Adrenal gland (tissue), 9 donors: ENCODE measurements at regions not wholly inside any gene's neighbourhood (a gene's known extent, or its start where the extent isn't known, plus 50 kb on each side); places are given as distances from the start of the nearest gene placed in this dataset.

ENCODE experiments used
- DNase-seq, 7 donors: peaks; one replicate each; pipeline ENCODE4 v3.0.0-alpha.2; 2019 to 2020
- H3K27ac ChIP-seq, 5 donors: fragments of 200-600 bp; sonication (generic) in 4 of 5; 1 replicate in 3 of 5; 2 replicates in 2 of 5; pipeline versions ENCODE4 v1.5.1 to v1.8.0; 2016 to 2020; ENCODE audit warnings: mild to moderate bottlenecking in 1 of 5
- H3K27me3 ChIP-seq: fragments of 200-600 bp; 2 replicates; pipeline ENCODE4 v1.8.0; 2021
- H3K36me3 ChIP-seq, 2 donors: fragments of 200-600 bp; replicated peaks in 1 of 2; 1 replicate in 1 of 2; 2 replicates in 1 of 2; pipeline versions ENCODE4 v1.5.1 to v1.8.0; 2018 to 2022
- H3K4me1 ChIP-seq, 2 donors: fragments of 200-600 bp; replicated peaks in 1 of 2; 1 replicate in 1 of 2; 2 replicates in 1 of 2; pipeline versions ENCODE4 v1.5.1 to v1.8.0; 2018 to 2021
- H3K4me3 ChIP-seq, 4 donors: fragments of 200-600 bp; sonication (generic) in 3 of 4; one replicate each; pipeline ENCODE4 v1.5.1; 2016 to 2018
- H3K9me3 ChIP-seq, 3 donors: fragments of 200-600 bp; sonication (generic) in 1 of 3; replicated peaks in 1 of 3; 1 replicate in 2 of 3; 2 replicates in 1 of 3; pipeline versions ENCODE4 v1.5.1 to v1.8.0; 2016 to 2021
- POLR2A ChIP-seq, 2 donors: fragments of 450-650 bp; IDR thresholded peaks; one replicate each; pipeline ENCODE4 v1.6.1; 2017; ENCODE audit warnings: antibody characterized with exemption in 2 of 2, mild to moderate bottlenecking in 2 of 2, moderate library complexity in 1 of 2
- WGBS, 4 donors: extraction: QIAGEN DNeasy Blood & Tissue Kit in 2 of 4; methylation state at CpG; one replicate each; pipeline versions ENCODE4 v1.1.5 to v1.1.7; 2013 to 2017; 5-methylcytosine and 5-hydroxymethylcytosine counted together
- intact Hi-C, 2 donors: fragments of 100-400 bp; cut with DNase I; formaldehyde crosslinking; loops; one replicate each; pipeline versions ENCODE4 v1.14.1 to v1.15.0; 2022 to 2023
- TF ChIP-seq, protein P1 (sequence below), 6 experiments: fragments of 450-650 bp in 4 of 6; fragments of 200-600 bp in 2 of 6; sonication (generic) in 1 of 6; IDR thresholded peaks; 1 replicate in 5 of 6; 2 replicates in 1 of 6; pipeline versions ENCODE4 v1.5.1 to v1.8.0; 2016 to 2021; ENCODE audit warnings: antibody characterized with exemption in 6 of 6, mild to moderate bottlenecking in 2 of 6, moderate library complexity in 1 of 6
- donor health status: healthy with polysubstance abuse.
- donor health status: Bipolar disorder and iron deficiency.
- donor health status: DM: yes; HTN: yes; CAD: no.
- donor health status: DM: no; HTN: no; CAD: no.
- donor health status: DM: no; HTN: no; CAD: no.

DNA sequence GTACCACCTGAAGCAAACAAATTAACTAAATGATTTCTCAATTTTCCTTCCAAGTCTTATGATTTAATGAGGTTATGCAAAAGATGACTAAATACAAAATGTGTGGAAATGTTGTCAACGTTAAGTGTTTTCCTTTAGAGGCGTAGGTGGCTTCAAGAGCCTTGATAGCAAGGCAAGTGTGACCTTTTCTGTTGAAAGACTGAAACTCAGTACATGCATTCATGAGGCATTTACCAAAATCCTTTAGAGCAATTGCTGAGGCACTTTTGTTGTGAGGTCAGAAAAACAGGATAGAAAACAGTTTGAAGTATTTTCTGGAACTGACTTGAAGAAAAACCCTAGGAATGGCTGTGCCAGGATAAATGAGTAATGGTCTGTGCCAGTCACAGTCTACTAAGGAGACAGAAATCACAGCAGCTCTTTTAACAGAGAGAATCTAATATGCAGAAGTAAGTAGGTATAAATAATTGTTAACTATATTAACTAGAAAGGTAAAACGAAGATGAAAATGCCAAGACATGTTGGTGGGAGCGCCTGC, 326.5 kb upstream of the CDH20 start:
- TF ChIP-seq, protein P1, sequence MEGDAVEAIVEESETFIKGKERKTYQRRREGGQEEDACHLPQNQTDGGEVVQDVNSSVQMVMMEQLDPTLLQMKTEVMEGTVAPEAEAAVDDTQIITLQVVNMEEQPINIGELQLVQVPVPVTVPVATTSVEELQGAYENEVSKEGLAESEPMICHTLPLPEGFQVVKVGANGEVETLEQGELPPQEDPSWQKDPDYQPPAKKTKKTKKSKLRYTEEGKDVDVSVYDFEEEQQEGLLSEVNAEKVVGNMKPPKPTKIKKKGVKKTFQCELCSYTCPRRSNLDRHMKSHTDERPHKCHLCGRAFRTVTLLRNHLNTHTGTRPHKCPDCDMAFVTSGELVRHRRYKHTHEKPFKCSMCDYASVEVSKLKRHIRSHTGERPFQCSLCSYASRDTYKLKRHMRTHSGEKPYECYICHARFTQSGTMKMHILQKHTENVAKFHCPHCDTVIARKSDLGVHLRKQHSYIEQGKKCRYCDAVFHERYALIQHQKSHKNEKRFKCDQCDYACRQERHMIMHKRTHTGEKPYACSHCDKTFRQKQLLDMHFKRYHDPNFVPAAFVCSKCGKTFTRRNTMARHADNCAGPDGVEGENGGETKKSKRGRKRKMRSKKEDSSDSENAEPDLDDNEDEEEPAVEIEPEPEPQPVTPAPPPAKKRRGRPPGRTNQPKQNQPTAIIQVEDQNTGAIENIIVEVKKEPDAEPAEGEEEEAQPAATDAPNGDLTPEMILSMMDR (IDR thresholded peaks at IDR 0.05): no peak
- TF ChIP-seq POLR2A (IDR thresholded peaks at IDR 0.05): no peak
- no peaks in the 10 kb centered on the region for H3K4me1 ChIP-seq
- H3K27me3 ChIP-seq: no peaks in the 10 kb centered on the region
- WGBS, 4 donors: 82 to 85% (median 83%) methylated on average over 4 of the region's 4 CpGs
- H3K36me3 ChIP-seq: no peaks in the 10 kb centered on the region
- intact Hi-C loops: loop anchor here in 1 of 2 donors (10.0 kb wide), 1 partner anchor 62 kb away; no protein-coding TSS in a partner anchor
- no peak for DNase-seq
- no peak overlapping the region for H3K4me3 ChIP-seq
- no peak overlapping the region for H3K27ac ChIP-seq
- H3K9me3 ChIP-seq: no peaks in the 10 kb centered on the region

DNA sequence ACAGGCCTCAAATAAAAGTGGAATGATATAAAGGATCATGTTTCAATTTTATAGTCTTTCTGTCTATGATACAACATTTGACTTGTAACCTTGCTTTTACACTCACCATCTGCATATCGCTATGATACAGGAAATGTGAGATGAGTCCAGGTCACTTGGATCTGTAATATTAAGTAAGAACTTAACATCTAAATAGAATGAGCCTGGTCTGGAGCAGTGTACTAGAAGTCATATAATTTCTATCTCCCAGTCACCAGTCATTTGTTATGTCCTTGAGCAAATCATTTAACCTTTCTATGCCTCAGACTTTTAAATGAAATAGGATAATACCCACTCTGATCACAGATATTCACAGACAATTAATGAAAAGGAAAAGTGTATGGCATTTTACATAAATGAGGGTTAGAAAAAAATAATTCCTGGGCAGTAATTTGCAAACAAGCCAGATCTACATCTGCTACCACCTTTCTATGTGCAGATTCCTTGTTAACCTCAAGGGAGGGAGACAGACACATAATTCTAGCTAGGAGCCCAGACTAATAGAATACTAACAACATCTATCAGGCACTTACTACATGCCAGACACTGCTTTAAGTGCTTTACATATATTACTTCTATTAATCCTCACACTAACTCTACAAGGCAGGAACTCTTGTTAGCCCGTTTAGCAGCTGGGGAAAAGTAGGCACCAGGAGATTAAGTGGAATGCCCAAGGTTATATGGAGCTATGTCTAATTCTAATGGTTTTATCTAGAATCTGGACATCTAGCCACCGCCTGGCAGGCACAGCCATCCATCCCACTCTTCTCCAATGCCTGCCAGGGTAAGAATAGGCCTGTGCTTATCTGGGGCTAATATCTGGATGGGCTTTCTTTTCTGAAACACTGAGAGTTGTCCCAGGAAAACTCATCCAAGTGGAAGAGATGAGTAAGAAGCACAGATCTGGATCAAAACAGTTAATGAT, 313.6 kb upstream of the CDH20 start:
- H3K27ac ChIP-seq: no peak overlapping the region
- 64 to 70% (median 67%) methylated on average over 3 of the region's 3 CpGs for WGBS, 4 donors
- TF ChIP-seq POLR2A (IDR thresholded peaks at IDR 0.05): no peak
- TF ChIP-seq, protein P1 (IDR thresholded peaks at IDR 0.05): no peak

DNA sequence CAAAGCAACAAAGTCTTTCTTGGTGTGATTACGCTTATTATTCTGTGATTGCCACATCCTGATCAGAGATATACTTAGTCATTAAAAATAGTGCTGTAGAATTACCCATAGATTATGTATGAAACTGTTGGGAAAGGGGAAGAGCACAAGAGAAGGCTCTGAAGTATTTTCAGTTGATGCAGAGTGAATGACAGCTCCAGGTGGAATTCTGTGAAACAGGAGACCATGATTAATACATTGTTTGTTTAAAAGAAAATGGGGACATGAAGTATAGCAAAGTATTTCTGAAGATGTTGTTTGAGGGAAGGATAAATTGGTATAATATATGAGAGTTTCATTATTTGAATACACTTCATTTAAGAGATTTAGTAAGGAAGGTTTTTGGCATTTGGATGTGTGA, 307.6 kb upstream of the CDH20 start:
- TF ChIP-seq, protein P1 (IDR thresholded peaks at IDR 0.05): no peak
- no peak for TF ChIP-seq POLR2A (IDR thresholded peaks at IDR 0.05)
- intact Hi-C loops: no loop called here
- Histone ChIP-seq H3K36me3 (no peaks in the 10 kb centered on the region), H3K27ac (no peak overlapping the region), H3K9me3 (no peaks in the 10 kb centered on the region), H3K4me1 (no peaks in the 10 kb centered on the region), H3K4me3 (no peak overlapping the region), H3K27me3 (no peaks in the 10 kb centered on the region)
- no peak for DNase-seq
- WGBS, 4 donors: 82 to 91% (median 86%) methylated on average over 1 of the region's 1 CpG

More for the DNA sequence above, 313.6 kb upstream of the CDH20 start:
- no peaks in the 10 kb centered on the region for H3K27me3 ChIP-seq
- no peak for DNase-seq
- no peaks in the 10 kb centered on the region for H3K36me3 ChIP-seq
- no peaks in the 10 kb centered on the region for H3K4me1 ChIP-seq
- intact Hi-C loops: no loop called here
- H3K4me3 ChIP-seq: no peak overlapping the region
- no peaks in the 10 kb centered on the region for H3K9me3 ChIP-seq

DNA sequence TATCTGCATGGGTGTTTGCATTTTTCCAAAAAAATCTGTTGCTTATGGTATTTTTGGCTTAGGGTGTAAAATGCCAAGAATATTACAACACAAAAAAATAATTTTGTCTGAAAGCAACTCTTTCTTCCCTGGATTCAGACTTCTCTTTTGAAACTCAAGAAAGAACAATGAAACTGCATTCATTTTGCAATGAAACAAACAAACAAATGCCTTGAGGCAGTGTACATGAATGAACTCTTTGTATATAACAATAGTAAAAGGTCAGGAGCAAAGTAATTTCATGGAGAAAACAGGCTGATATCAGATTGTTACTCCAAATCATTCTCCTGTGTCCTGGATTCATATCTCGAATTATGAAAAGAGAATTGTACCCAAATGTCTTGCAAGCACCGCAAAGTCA, 301.6 kb upstream of the CDH20 start:
- H3K27me3 ChIP-seq: no peaks in the 10 kb centered on the region
- DNase-seq: no peak
- H3K27ac ChIP-seq: no peak overlapping the region
- H3K9me3 ChIP-seq: no peaks in the 10 kb centered on the region
- intact Hi-C loops: no loop called here
- WGBS, 4 donors: 73 to 87% (median 80%) methylated on average over 2 of the region's 2 CpGs
- no peak overlapping the region for H3K4me3 ChIP-seq
- no peaks in the 10 kb centered on the region for H3K4me1 ChIP-seq
- no peaks in the 10 kb centered on the region for H3K36me3 ChIP-seq
- TF ChIP-seq POLR2A (IDR thresholded peaks at IDR 0.05): no peak
- TF ChIP-seq, protein P1 (IDR thresholded peaks at IDR 0.05): no peak
